OCI-LY1 (cell line): ENCODE measurements at regions not wholly inside any gene's neighbourhood (a gene's known extent, or its start where the extent isn't known, plus 50 kb on each side); places are given as distances from the start of the nearest gene placed in this dataset.

Experiments
- EZH2 ChIP-seq: fragments of 200-600 bp; sonication (generic), shearing (Covaris generic); IDR thresholded peaks from 2 replicates; pipeline ENCODE4 v1.8.0; 2017; ENCODE audit warnings: borderline replicate concordance, mixed run types, mild to moderate bottlenecking, antibody characterized with exemption, low read length, moderate library complexity, mixed read lengths
- TF ChIP-seq, protein P1 (sequence below): fragments of 200-600 bp; sonication (generic), shearing (Covaris generic); IDR thresholded peaks from 2 replicates; pipeline ENCODE4 v1.5.1; 2017; ENCODE audit warnings: mild to moderate bottlenecking, antibody characterized with exemption, low read length, moderate library complexity, mixed read lengths

DNA sequence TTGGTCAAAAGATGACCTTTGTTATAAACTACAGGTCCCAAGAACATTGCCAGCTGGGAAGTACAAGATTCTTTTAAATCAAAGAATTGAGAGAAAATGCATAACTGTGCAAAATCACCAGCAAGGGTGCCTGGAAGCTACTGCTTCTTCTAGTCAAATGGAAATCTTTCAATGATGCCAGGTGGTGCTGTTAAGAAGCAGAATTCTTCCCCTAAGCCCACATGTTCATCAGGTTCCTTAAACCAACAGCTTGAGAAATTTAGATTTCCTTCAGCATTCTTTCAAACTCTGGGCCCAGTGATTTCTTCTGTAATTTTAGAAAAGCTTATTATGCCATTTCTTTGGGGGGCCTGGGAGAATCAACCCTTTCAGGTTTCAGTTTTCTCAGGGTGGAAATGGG lies 207.8 kb upstream of the WSCD1 start:
- TF ChIP-seq, protein P1, sequence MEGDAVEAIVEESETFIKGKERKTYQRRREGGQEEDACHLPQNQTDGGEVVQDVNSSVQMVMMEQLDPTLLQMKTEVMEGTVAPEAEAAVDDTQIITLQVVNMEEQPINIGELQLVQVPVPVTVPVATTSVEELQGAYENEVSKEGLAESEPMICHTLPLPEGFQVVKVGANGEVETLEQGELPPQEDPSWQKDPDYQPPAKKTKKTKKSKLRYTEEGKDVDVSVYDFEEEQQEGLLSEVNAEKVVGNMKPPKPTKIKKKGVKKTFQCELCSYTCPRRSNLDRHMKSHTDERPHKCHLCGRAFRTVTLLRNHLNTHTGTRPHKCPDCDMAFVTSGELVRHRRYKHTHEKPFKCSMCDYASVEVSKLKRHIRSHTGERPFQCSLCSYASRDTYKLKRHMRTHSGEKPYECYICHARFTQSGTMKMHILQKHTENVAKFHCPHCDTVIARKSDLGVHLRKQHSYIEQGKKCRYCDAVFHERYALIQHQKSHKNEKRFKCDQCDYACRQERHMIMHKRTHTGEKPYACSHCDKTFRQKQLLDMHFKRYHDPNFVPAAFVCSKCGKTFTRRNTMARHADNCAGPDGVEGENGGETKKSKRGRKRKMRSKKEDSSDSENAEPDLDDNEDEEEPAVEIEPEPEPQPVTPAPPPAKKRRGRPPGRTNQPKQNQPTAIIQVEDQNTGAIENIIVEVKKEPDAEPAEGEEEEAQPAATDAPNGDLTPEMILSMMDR = no peak
- no peak for TF ChIP-seq EZH2
